SJCRH30 (cell line): ENCODE measurements at regions not wholly inside any gene's neighbourhood (a gene's known extent, or its start where the extent isn't known, plus 50 kb on each side); places are given as distances from the start of the nearest gene placed in this dataset.

Experiments
- DNase-seq, 2 experiments: peaks; one replicate each; pipeline ENCODE4 v3.0.0-alpha.2; 2015 to 2020
- H3K27ac ChIP-seq: fragments of 250-450 bp; sonication (Bioruptor Pico); 2 replicates; pipeline ENCODE4 v1.5.1; 2020; ENCODE audit warnings: mild to moderate bottlenecking, moderate library complexity
- H3K27me3 ChIP-seq: fragments of 250-450 bp; sonication (Bioruptor Pico); 2 replicates; pipeline ENCODE4 v1.5.1; 2020; ENCODE audit warnings: mild to moderate bottlenecking, moderate library complexity
- H3K36me3 ChIP-seq: fragments of 250-450 bp; sonication (Bioruptor Pico); 2 replicates; pipeline ENCODE4 v1.5.1; 2020; ENCODE audit warnings: mild to moderate bottlenecking, moderate library complexity
- H3K4me1 ChIP-seq: fragments of 250-450 bp; sonication (Bioruptor Pico); 2 replicates; pipeline ENCODE4 v1.5.1; 2020; ENCODE audit warnings: mild to moderate bottlenecking, moderate library complexity
- H3K4me3 ChIP-seq: fragments of 250-450 bp; sonication (Bioruptor Pico); 2 replicates; pipeline ENCODE4 v1.5.1; 2020; ENCODE audit warnings: mild to moderate bottlenecking, moderate library complexity
- H3K9me3 ChIP-seq: fragments of 250-450 bp; sonication (Bioruptor Pico); replicated peaks from 2 replicates; pipeline ENCODE4 v1.5.1; 2020; ENCODE audit warnings: mild to moderate bottlenecking, moderate library complexity

GRCh38 chr10:78961760-78962159 lies 107.0 kb upstream of the ZMIZ1 start:
- H3K4me1 ChIP-seq: peaks cover 18% of the 10 kb centered on the region

DNA sequence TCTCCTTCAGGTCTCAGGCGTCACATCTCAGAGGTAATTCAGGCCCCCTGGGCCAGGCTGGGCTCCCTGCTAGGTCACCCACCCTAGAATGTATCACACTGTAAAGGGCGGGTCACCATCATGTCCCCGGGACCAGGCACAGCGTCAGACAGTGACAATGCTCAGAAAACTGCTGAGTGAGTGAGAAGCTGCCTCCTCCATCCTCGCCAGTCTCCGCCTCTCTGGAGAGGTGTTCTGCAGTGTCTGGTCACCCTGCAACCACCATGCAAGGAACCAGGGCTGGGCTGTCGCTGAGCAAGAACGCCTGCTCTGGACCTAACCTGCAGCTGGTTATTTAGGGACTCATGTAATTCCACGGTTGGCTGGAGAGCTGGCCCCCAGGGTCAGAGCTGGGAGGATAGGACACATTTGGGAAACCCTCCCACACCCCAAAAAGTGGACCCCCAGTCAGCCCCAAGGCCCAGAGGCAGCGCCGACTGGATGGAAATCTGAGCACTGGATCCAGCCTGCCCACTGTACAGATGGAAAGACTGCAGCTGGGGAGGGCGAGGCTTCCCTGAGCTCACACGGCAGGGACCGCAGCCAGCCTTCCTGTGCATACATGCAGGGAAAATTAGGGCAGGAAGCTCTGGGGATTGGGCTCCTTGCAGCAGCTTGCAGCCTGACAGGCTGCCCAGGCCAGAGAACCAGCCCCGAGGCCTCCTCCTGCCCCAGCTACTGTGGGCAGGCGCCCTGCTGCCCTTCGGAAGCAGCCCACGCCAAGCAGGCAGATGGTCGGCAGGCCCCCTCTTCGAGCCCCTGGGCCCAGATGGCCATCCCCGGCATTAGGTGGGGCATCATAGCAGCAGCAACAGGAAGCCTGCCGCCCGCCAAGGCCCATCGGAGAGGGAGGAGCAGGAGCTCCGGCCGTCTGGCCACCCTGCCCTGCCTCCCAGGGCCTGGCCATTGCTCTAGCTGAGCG lies 105.4 kb upstream of the ZMIZ1 start:
- H3K27ac ChIP-seq: no peak overlapping the region
- peaks cover 18% of the 10 kb centered on the region for H3K4me1 ChIP-seq
- no peaks in the 10 kb centered on the region for H3K36me3 ChIP-seq
- no peak for DNase-seq
- no peaks in the 10 kb centered on the region for H3K9me3 ChIP-seq
- no peak overlapping the region for H3K4me3 ChIP-seq
- H3K27me3 ChIP-seq: no peaks in the 10 kb centered on the region

More at GRCh38 chr10:78961760-78962159, 107.0 kb upstream of the ZMIZ1 start:
- Histone ChIP-seq H3K9me3 (no peaks in the 10 kb centered on the region), H3K36me3 (no peaks in the 10 kb centered on the region), H3K4me3 (no peak overlapping the region), H3K27ac (no peak overlapping the region), H3K27me3 (no peaks in the 10 kb centered on the region)
- DNase-seq: no peak

- Histone ChIP-seq H3K27me3 (no peaks in the 10 kb centered on the region), H3K36me3 (no peaks in the 10 kb centered on the region), H3K27ac (no peak overlapping the region), H3K4me3 (no peak overlapping the region), H3K4me1 (peaks cover 18% of the 10 kb centered on the region), H3K9me3 (no peaks in the 10 kb centered on the region)
- no peak for DNase-seq
These were observed 104.4 kb upstream of the ZMIZ1 start for GRCh38 chr10:78964274-78964951.

DNA sequence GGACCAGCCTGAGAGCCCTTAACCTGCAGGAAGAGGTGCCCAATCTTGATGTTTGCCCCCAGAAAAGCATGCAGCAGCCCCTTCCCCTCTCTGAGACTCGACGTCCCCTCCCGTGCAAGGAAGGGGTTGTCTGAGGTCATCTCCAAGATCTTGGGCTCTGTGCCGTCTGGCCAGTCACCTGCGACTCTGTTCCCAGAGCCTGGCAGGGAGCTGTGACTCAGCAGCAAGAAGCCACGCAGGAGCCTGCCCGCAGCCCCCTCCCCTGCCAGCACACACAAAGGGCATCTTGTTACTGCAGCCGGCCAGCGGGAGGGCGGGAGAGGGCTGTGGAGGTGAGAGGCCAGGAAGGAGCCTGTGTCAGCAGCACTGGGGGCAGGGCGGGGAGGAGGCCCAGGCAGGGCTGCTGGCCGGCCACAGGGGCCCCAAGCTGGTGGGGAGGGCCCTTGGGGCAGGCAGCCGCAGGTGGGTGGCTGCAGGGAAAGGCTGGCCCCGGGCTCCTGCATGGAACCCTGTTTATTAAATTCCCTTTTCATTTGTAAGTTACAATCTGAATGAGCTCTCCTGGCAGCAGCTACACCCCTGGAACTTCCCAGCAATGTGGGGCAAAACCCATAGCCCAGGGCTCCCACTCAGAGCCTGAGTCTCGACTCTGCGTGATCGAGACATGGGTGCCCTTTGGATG lies 103.7 kb upstream of the ZMIZ1 start:
- no peaks in the 10 kb centered on the region for H3K27me3 ChIP-seq
- H3K9me3 ChIP-seq: no peaks in the 10 kb centered on the region
- H3K27ac ChIP-seq: no peak overlapping the region
- H3K4me1 ChIP-seq: peaks cover 18% of the 10 kb centered on the region
- no peak overlapping the region for H3K4me3 ChIP-seq
- H3K36me3 ChIP-seq: no peaks in the 10 kb centered on the region
- DNase-seq: peak; percentile 79 to 80

GRCh38 chr10:78966182-78966787 lies 102.5 kb upstream of the ZMIZ1 start:
- no peak for DNase-seq
- Histone ChIP-seq H3K4me3 (no peak overlapping the region), H3K27me3 (no peaks in the 10 kb centered on the region), H3K9me3 (no peaks in the 10 kb centered on the region), H3K27ac (no peak overlapping the region), H3K36me3 (no peaks in the 10 kb centered on the region), H3K4me1 (peaks cover 15% of the 10 kb centered on the region)

- no peak for DNase-seq
- peaks cover 18% of the 10 kb centered on the region for H3K4me1 ChIP-seq
- H3K27ac ChIP-seq: no peak overlapping the region
- no peaks in the 10 kb centered on the region for H3K36me3 ChIP-seq
- no peak overlapping the region for H3K4me3 ChIP-seq
- no peaks in the 10 kb centered on the region for H3K9me3 ChIP-seq
- no peaks in the 10 kb centered on the region for H3K27me3 ChIP-seq
These were observed 101.8 kb upstream of the ZMIZ1 start for GRCh38 chr10:78966844-78967488.

GRCh38 chr10:78968300-78968942 lies 100.3 kb upstream of the ZMIZ1 start:
- no peaks in the 10 kb centered on the region for H3K9me3 ChIP-seq
- H3K4me1 ChIP-seq: peaks cover 30% of the 10 kb centered on the region
- no peak overlapping the region for H3K4me3 ChIP-seq
- no peak for DNase-seq
- H3K27ac ChIP-seq: no peak overlapping the region
- no peaks in the 10 kb centered on the region for H3K36me3 ChIP-seq
- no peaks in the 10 kb centered on the region for H3K27me3 ChIP-seq

GRCh38 chr10:78968943-78969342 lies 99.8 kb upstream of the ZMIZ1 start:
- DNase-seq: no peak
- H3K4me3 ChIP-seq: no peak overlapping the region
- H3K36me3 ChIP-seq: no peaks in the 10 kb centered on the region
- H3K9me3 ChIP-seq: no peaks in the 10 kb centered on the region
- H3K27ac ChIP-seq: no peak overlapping the region
- H3K4me1 ChIP-seq: peaks cover 30% of the 10 kb centered on the region
- H3K27me3 ChIP-seq: no peaks in the 10 kb centered on the region

- no peaks in the 10 kb centered on the region for H3K36me3 ChIP-seq
These were observed 99.0 kb upstream of the ZMIZ1 start for GRCh38 chr10:78969719-78970118.

GRCh38 chr10:78970261-78970660 lies 98.5 kb upstream of the ZMIZ1 start:
- Histone ChIP-seq H3K27me3 (no peaks in the 10 kb centered on the region), H3K4me1 (peaks cover 28% of the 10 kb centered on the region), H3K36me3 (no peaks in the 10 kb centered on the region), H3K27ac (no peak overlapping the region), H3K4me3 (no peak overlapping the region), H3K9me3 (no peaks in the 10 kb centered on the region)
- DNase-seq: no peak

More at GRCh38 chr10:78969719-78970118, 99.0 kb upstream of the ZMIZ1 start:
- no peak for DNase-seq
- no peak overlapping the region for H3K4me3 ChIP-seq
- no peak overlapping the region for H3K27ac ChIP-seq
- H3K9me3 ChIP-seq: no peaks in the 10 kb centered on the region
- H3K4me1 ChIP-seq: peaks cover 30% of the 10 kb centered on the region
- H3K27me3 ChIP-seq: no peaks in the 10 kb centered on the region

- no peak for DNase-seq
- Histone ChIP-seq H3K9me3 (no peaks in the 10 kb centered on the region), H3K27me3 (no peaks in the 10 kb centered on the region), H3K4me3 (no peak overlapping the region), H3K4me1 (peaks cover 22% of the 10 kb centered on the region), H3K36me3 (no peaks in the 10 kb centered on the region), H3K27ac (no peak overlapping the region)
These were observed 97.6 kb upstream of the ZMIZ1 start for GRCh38 chr10:78971094-78971682.

DNA sequence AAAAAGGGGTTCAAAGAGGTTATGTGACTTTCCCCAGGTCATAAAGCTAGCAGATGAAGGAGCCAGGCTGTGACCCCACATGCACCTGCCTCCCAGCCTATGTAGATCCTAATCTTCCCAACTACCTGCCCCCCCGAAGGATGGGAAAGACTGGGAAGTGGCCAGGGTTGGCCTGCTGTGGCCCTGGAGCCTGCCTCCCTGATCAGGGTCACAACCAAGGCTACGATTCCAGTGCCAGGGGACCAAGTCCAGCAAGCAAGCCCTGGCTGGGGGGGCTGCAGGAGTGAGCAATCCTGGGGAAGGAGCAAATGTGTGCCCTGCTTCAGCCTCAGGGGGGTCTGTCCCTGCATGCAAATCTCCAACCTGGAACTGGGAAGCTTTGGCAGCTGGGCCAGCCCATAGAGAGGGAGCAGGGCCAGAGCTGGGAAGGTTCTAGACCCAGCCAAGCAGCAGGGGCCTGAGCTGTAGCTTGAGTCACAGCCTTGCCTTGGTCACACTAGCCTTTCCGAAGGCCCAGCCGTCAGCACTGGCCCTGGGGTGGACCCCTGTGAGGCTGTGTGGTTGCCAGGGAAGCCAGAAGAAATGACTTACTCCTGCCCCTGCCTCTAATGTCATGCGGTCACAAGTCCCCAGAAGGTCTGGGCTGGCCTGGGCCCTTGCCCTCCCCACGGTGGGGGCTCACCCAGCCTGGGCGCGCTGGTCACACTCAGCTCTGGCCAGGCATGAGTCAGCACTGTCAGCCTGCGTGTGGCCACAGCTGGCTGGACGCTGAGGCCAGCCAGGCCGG lies 96.4 kb upstream of the ZMIZ1 start:
- no peaks in the 10 kb centered on the region for H3K36me3 ChIP-seq
- H3K27me3 ChIP-seq: no peaks in the 10 kb centered on the region
- H3K27ac ChIP-seq: peak overlapping the region; percentile 89
- peak overlapping the region; percentile 57 for H3K4me3 ChIP-seq
- no peaks in the 10 kb centered on the region for H3K9me3 ChIP-seq
- peak; percentile 49 to 55 for DNase-seq
- peaks cover 22% of the 10 kb centered on the region for H3K4me1 ChIP-seq
